PC-3 (cell line): ENCODE measurements at regions not wholly inside any gene's neighbourhood (a gene's known extent, or its start where the extent isn't known, plus 50 kb on each side); places are given as distances from the start of the nearest gene placed in this dataset.

Source experiments
- ATAC-seq: fragments of 200-7000 bp; cut with Tn5 transposase; 2 replicates; pipeline ENCODE4 v1.9.1; 2020; ENCODE audit warnings: mild to moderate bottlenecking, moderate library complexity
- BruUV-seq: library from RNA; stranded (reverse); fragments of 400-500 nt; replicated peaks from 2 replicates; lab custom pipeline; 2021; lab: Mats Ljungman, UMichigan
- CTCF ChIA-PET: fragments of 300-600 bp; sonication (Branson Sonifier 250); formaldehyde crosslinking; loops from one replicate; lab custom pipeline; 2022; ENCODE audit warnings: antibody characterized with exemption; lab: Charles Lee
- POLR2A ChIA-PET: fragments of 300-600 bp; sonication (Branson Sonifier 250); formaldehyde crosslinking; loops from one replicate; lab custom pipeline; 2022; ENCODE audit warnings: antibody characterized with exemption; ENCODE audit not compliant: unreplicated experiment; lab: Charles Lee
- DNase-seq: peaks from one replicate; pipeline ENCODE4 v3.0.0-alpha.2; 2015
- H2AFZ ChIP-seq: fragments of 300-600 bp; sonication (generic); 2 replicates; pipeline ENCODE4 v1.6.0; 2016; ENCODE audit warnings: antibody characterized with exemption, low read length
- H3F3A ChIP-seq: fragments of 300-600 bp; sonication (generic); one replicate; pipeline ENCODE4 v1.6.0; 2017; ENCODE audit warnings: antibody characterized with exemption, low read length, control low read depth, mild to moderate bottlenecking; ENCODE audit not compliant: unreplicated experiment
- H3K27ac ChIP-seq: fragments of 300-600 bp; sonication (generic); 2 replicates; pipeline ENCODE4 v1.5.1; 2016; ENCODE audit warnings: mild to moderate bottlenecking, low read length
- H3K27me3 ChIP-seq: fragments of 300-600 bp; sonication (generic); 2 replicates; pipeline ENCODE4 v1.6.1; 2016; ENCODE audit warnings: low read length, mixed read lengths
- H3K36me3 ChIP-seq: fragments of 300-600 bp; sonication (generic); 2 replicates; pipeline ENCODE4 v1.6.1; 2016; ENCODE audit warnings: low read depth, mixed run types, low read length, mixed read lengths
- H3K4me1 ChIP-seq: fragments of 300-600 bp; sonication (generic); 2 replicates; pipeline ENCODE4 v1.5.1; 2016; ENCODE audit warnings: low read length; ENCODE audit not compliant: insufficient read depth
- H3K4me2 ChIP-seq: fragments of 300-600 bp; sonication (generic); 2 replicates; pipeline ENCODE4 v1.6.0; 2016; ENCODE audit warnings: low read length
- H3K4me3 ChIP-seq: fragments of 300-600 bp; sonication (generic); 2 replicates; pipeline ENCODE4 v1.5.1; 2016; ENCODE audit warnings: mild to moderate bottlenecking, low read length, mixed read lengths
- H3K79me2 ChIP-seq: fragments of 300-600 bp; sonication (generic); 2 replicates; pipeline ENCODE4 v1.6.1; 2017; ENCODE audit warnings: low read length, mixed read lengths
- H3K9ac ChIP-seq: fragments of 300-600 bp; sonication (generic); 2 replicates; pipeline ENCODE4 v1.6.0; 2016; ENCODE audit warnings: mild to moderate bottlenecking, low read length
- H3K9me2 ChIP-seq: fragments of 300-600 bp; sonication (generic); replicated peaks from 2 replicates; pipeline ENCODE4 v1.6.1; 2016; ENCODE audit warnings: mixed run types, low read length, mixed read lengths
- H3K9me3 ChIP-seq: fragments of 300-600 bp; sonication (generic); 2 replicates; pipeline ENCODE4 v1.6.1; 2016; ENCODE audit warnings: low read length, mixed read lengths
- H4K20me1 ChIP-seq: fragments of 300-600 bp; sonication (generic); 2 replicates; pipeline ENCODE4 v1.6.1; 2016; ENCODE audit warnings: low read length, mixed read lengths
- EZH2 ChIP-seq: fragments of 300-600 bp; sonication (generic); IDR thresholded peaks from one replicate; pipeline ENCODE4 v1.6.1; 2017; ENCODE audit warnings: antibody characterized with exemption, mild to moderate bottlenecking, low read length; ENCODE audit not compliant: unreplicated experiment
- EZH2phosphoT487 ChIP-seq: fragments of 300-600 bp; sonication (generic); IDR thresholded peaks from 2 replicates; pipeline ENCODE4 v1.6.1; 2018; ENCODE audit warnings: mild to moderate bottlenecking, antibody characterized with exemption, low read length, borderline replicate concordance
- intact Hi-C: fragments of 100-400 bp; cut with micrococcal nuclease; formaldehyde crosslinking; loops from 2 replicates; pipeline ENCODE4 v1.9.0; 2023
- TF ChIP-seq, protein P1 (sequence below): fragments of 300-600 bp; sonication (generic); conservative IDR thresholded peaks from 2 replicates; pipeline ENCODE4 v1.5.1; 2017; ENCODE audit warnings: antibody characterized with exemption, low read depth, mild to moderate bottlenecking, low read length

DNA sequence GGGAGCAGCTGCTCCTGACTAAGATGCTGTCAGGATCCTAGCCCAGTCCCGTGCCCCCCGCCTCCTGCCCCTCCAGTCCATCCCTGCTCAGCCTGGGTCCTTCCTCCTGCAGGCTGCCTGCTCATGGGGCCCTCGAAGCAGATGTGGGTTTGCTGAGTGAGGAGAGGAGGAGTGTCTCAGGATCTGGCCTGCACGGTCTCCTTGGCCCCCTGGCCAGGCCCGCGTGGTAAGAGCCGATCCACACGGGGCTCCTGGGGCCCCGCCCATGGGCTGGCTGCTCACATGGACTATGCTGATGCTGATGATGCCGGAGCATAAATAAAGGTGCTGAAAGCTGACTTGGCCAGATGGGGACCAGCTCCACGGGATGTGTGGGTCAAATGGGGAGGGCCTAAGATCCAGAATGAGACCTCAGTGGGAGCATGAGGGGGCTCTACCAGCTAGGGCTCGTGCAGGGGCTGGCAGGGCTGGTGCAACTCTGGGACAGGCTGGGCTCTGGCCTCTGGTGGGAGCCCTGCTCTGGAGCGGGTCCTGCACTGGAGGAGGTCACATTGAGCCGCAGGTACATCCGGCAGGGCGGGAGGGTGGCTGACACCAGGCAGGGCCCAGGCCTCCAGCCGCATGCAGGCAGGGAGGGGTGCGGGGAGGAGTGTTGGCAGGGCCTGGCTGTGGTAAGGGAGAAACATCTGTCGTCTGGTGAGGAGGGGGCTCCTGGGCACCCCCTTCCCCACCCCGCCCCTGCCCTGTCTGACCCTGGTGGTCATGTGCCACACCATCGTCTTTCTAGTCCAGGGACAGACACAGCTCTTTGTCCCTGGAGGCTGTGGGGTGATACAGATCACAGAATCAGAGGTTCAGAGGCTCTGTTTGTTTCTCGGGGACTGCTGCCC is 275.3 kb upstream of the HDAC4 start:
- Histone ChIP-seq H3K9me2 (no peaks in the 10 kb centered on the region), H3K4me3 (no peak overlapping the region), H3K9ac (no peak overlapping the region), H3K4me2 (no peak overlapping the region), H3K4me1 (no peaks in the 10 kb centered on the region), H3K36me3 (no peaks in the 10 kb centered on the region), H3K27ac (no peak overlapping the region), H2AFZ (no peak overlapping the region), H3F3A (no peaks in the 10 kb centered on the region), H3K9me3 (no peaks in the 10 kb centered on the region), H3K27me3 (peaks cover 46% of the 10 kb centered on the region), H3K79me2 (no peaks in the 10 kb centered on the region), H4K20me1 (no peaks in the 10 kb centered on the region)
- DNase-seq (no peak), ATAC-seq (no peak)
- no TSS peak for BruUV-seq
- CTCF ChIA-PET, result no interaction called here
- TF ChIP-seq, protein P1, sequence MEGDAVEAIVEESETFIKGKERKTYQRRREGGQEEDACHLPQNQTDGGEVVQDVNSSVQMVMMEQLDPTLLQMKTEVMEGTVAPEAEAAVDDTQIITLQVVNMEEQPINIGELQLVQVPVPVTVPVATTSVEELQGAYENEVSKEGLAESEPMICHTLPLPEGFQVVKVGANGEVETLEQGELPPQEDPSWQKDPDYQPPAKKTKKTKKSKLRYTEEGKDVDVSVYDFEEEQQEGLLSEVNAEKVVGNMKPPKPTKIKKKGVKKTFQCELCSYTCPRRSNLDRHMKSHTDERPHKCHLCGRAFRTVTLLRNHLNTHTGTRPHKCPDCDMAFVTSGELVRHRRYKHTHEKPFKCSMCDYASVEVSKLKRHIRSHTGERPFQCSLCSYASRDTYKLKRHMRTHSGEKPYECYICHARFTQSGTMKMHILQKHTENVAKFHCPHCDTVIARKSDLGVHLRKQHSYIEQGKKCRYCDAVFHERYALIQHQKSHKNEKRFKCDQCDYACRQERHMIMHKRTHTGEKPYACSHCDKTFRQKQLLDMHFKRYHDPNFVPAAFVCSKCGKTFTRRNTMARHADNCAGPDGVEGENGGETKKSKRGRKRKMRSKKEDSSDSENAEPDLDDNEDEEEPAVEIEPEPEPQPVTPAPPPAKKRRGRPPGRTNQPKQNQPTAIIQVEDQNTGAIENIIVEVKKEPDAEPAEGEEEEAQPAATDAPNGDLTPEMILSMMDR, result no peak
- TF ChIP-seq EZH2 (no peak), EZH2phosphoT487 (no peak)
- POLR2A ChIA-PET, result no interaction called here
- intact Hi-C loops, result no loop called here

DNA sequence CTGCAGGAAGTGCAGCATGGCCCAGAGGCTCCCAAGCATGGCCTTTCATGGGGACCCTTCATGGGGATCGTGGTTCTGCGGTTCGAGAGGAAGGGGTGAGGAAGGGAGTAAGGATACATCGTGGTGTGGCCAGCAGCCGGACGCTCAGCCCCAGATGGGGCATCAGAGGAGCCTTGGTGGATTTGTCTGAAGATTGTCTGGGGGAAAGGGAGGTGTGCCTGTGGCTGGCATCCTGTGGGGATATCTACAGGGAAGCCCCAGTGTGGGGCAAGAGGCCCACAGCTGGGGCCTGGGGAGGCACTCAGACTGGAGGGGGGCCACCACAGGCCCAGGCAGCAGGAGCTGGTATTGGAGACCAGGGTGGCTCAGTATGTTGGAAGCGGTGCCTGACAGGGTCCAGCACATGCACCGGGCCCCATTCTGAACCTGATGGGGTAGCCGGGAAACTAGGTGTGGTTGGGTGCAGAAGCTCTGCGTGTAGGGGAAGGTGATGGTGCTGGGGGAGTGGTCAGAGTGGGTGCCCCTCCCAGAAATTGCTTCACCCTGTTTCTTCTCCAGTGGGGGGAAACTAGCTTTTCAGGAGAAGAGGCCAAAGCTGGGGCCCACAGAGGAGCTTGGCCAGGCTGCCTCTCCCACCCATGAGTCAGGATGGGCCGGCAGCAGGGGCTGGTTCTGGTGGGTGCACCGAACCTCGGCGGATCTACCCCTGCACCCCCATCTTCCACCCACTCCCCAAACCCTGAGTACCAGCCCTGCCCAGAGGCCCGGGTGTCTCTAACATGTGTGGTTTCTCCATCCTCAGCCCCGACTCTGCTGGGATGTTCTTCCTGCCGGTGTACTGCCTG is 274.4 kb upstream of the HDAC4 start:
- no peak for DNase-seq
- no peaks in the 10 kb centered on the region for H3K79me2 ChIP-seq
- H3K9ac ChIP-seq, result no peak overlapping the region
- ChIA-PET POLR2A (no interaction called here), CTCF (no interaction called here)
- H3K27ac ChIP-seq, result no peak overlapping the region
- no peaks in the 10 kb centered on the region for H3F3A ChIP-seq
- no peaks in the 10 kb centered on the region for H3K9me3 ChIP-seq
- TF ChIP-seq EZH2 (no peak), EZH2phosphoT487 (no peak)
- TF ChIP-seq, protein P1, result no peak
- no peak overlapping the region for H3K4me2 ChIP-seq
- H3K4me3 ChIP-seq, result no peak overlapping the region
- H3K27me3 ChIP-seq, result peaks cover 49% of the 10 kb centered on the region
- H3K36me3 ChIP-seq, result no peaks in the 10 kb centered on the region
- H3K9me2 ChIP-seq, result no peaks in the 10 kb centered on the region
- intact Hi-C loops, result no loop called here
- no peak overlapping the region for H2AFZ ChIP-seq
- no peaks in the 10 kb centered on the region for H4K20me1 ChIP-seq
- no peak for ATAC-seq
- H3K4me1 ChIP-seq, result no peaks in the 10 kb centered on the region
- no TSS peak for BruUV-seq
